B cell (primary cell): ENCODE measurements at regions not wholly inside any gene's neighbourhood (a gene's known extent, or its start where the extent isn't known, plus 50 kb on each side); places are given as distances from the start of the nearest gene placed in this dataset.

Experiments used
- ATAC-seq: fragments of 200-7000 bp; cut with Tn5 transposase; one replicate; pipeline ENCODE4 v1.10.0; 2021; ENCODE audit warnings: low read depth, mild to moderate bottlenecking, moderate number of reproducible peaks, moderate library complexity
- CTCF ChIA-PET: fragments of 350-600 bp; sonication (Branson Sonifier 250); formaldehyde crosslinking; loops from one replicate; lab custom pipeline; 2021; ENCODE audit warnings: antibody characterized with exemption, inconsistent platforms; lab: Charles Lee
- POLR2A ChIA-PET: fragments of 350-600 bp; sonication (Branson Sonifier 250); formaldehyde crosslinking; loops from one replicate; lab custom pipeline; 2021; ENCODE audit warnings: antibody characterized with exemption; lab: Charles Lee
- DNase-seq: peaks from one replicate; pipeline ENCODE4 v3.0.0; 2013
- H2AFZ ChIP-seq: 2 replicates; pipeline ENCODE4 v1.6.1; 2012; ENCODE audit warnings: mild to moderate bottlenecking, low read depth, low read length; ENCODE audit not compliant: insufficient read depth, poor library complexity, severe bottlenecking
- H3K27ac ChIP-seq, 2 donors: 1 replicate in 1 of 2; 2 replicates in 1 of 2; pipeline ENCODE4 v1.5.1; 2012 to 2013; ENCODE audit warnings: low read length in 2 of 2, mild to moderate bottlenecking in 2 of 2, moderate library complexity in 1 of 2
- H3K27me3 ChIP-seq, 4 experiments: fragments of 200-600 bp in 1 of 4; sonication (generic) in 1 of 4; replicated peaks in 1 of 4; 1 replicate in 2 of 4; 2 replicates in 2 of 4; pipeline versions ENCODE4 v1.6.1 to v1.7.0; 2013 to 2016; ENCODE audit warnings: low read length in 3 of 4, mild to moderate bottlenecking in 2 of 4, mixed read lengths in 1 of 4, moderate library complexity in 1 of 4; ENCODE audit not compliant: insufficient read depth in 4 of 4, control insufficient read depth in 3 of 4; ENCODE audit errors: control extremely low read depth in 1 of 4
- H3K36me3 ChIP-seq, 2 experiments: replicated peaks in 1 of 2; 1 replicate in 1 of 2; 2 replicates in 1 of 2; pipeline versions ENCODE4 v1.6.1 to v1.7.1; 2013; ENCODE audit warnings: low read length in 1 of 2; ENCODE audit not compliant: insufficient read depth in 2 of 2, control insufficient read depth in 1 of 2; ENCODE audit errors: control extremely low read depth in 1 of 2, extremely low read depth in 1 of 2
- H3K4me1 ChIP-seq, 2 donors: fragments of 200-600 bp in 1 of 2; sonication (generic) in 1 of 2; 1 replicate in 1 of 2; 2 replicates in 1 of 2; pipeline versions ENCODE4 v1.5.1 to v1.6.1; 2013 to 2017; ENCODE audit warnings: low read length in 2 of 2; ENCODE audit not compliant: control insufficient read depth in 2 of 2, insufficient read depth in 2 of 2
- H3K4me2 ChIP-seq: replicated peaks from 2 replicates; pipeline ENCODE3; 2012; ENCODE audit warnings: mild to moderate bottlenecking, low read depth, low read length; ENCODE audit not compliant: poor library complexity, severe bottlenecking
- H3K4me3 ChIP-seq, 5 experiments: fragments of 200-600 bp in 1 of 5; sonication (generic) in 1 of 5; 1 replicate in 3 of 5; 2 replicates in 2 of 5; pipeline versions ENCODE4 v1.5.1 to v1.7.0; 2011 to 2016; ENCODE audit warnings: low read length in 4 of 5, mild to moderate bottlenecking in 4 of 5, low read depth in 2 of 5, control low read depth in 1 of 5, moderate library complexity in 1 of 5; ENCODE audit not compliant: insufficient read depth in 1 of 5; ENCODE audit errors: control extremely low read depth in 1 of 5, extremely low read depth in 1 of 5
- H3K79me2 ChIP-seq: fragments of 200-600 bp; sonication (generic); one replicate; pipeline ENCODE4 v1.6.0; 2016; ENCODE audit warnings: low read length; ENCODE audit not compliant: control insufficient read depth, insufficient read depth
- H3K9ac ChIP-seq: fragments of 200-600 bp; sonication (generic); 2 replicates; pipeline ENCODE4 v1.6.1; 2017; ENCODE audit warnings: mild to moderate bottlenecking, low read length, moderate library complexity
- H3K9me3 ChIP-seq, 3 donors: one replicate each; pipeline versions ENCODE4 v1.6.1 to v1.7.1; 2013; ENCODE audit warnings: low read length in 2 of 3; ENCODE audit not compliant: control insufficient read depth in 2 of 3, insufficient read depth in 1 of 3; ENCODE audit errors: control extremely low read depth in 1 of 3
- H4K20me1 ChIP-seq: 2 replicates; pipeline ENCODE4 v1.6.0; 2012; ENCODE audit warnings: mild to moderate bottlenecking, low read length; ENCODE audit not compliant: insufficient read depth, control insufficient read depth, poor library complexity, severe bottlenecking
- H3K27ac Mint-ChIP-seq: one replicate; pipeline ENCODE4 v1.8.0; 2021; ENCODE audit warnings: mixed read lengths
- H3K27me3 Mint-ChIP-seq: one replicate; pipeline ENCODE4 v1.8.0; 2021; ENCODE audit warnings: mixed read lengths
- H3K4me1 Mint-ChIP-seq: one replicate; pipeline ENCODE4 v1.8.0; 2021; ENCODE audit warnings: mixed read lengths
- H3K4me3 Mint-ChIP-seq: one replicate; pipeline ENCODE4 v1.8.0; 2021; ENCODE audit warnings: mixed read lengths
- H3K9me3 Mint-ChIP-seq: one replicate; pipeline ENCODE4 v1.8.0; 2022; ENCODE audit warnings: mixed read lengths; ENCODE audit not compliant: insufficient read depth
- CTCF ChIP-seq: fragments of 200-600 bp; IDR thresholded peaks from one replicate; pipeline ENCODE4 v1.8.0; 2022; ENCODE audit warnings: antibody characterized with exemption, mild to moderate bottlenecking
- EZH2 ChIP-seq: IDR thresholded peaks from 2 replicates; pipeline ENCODE4 v1.6.1; 2012; ENCODE audit warnings: borderline replicate concordance, low read depth, mild to moderate bottlenecking, moderate library complexity, low read length; ENCODE audit not compliant: insufficient read depth, poor library complexity, severe bottlenecking
- WGBS: methylation state at CpG from one replicate; pipeline ENCODE4 v1.1.5; 2013; ENCODE audit warnings: missing lambda C conversion rate; ENCODE audit not compliant: insufficient coverage; 5-methylcytosine and 5-hydroxymethylcytosine counted together
- intact Hi-C: fragments of 100-400 bp; cut with micrococcal nuclease; formaldehyde crosslinking; loops from one replicate; pipeline ENCODE4 v1.10.0; 2022

- Histone ChIP-seq H3K27me3 (no peaks in the 10 kb centered on the region), H3K4me2 (no peak overlapping the region), H2AFZ (no peak overlapping the region), H3K4me1 (no peaks in the 10 kb centered on the region), H3K79me2 (no peaks in the 10 kb centered on the region), H3K9ac (no peak overlapping the region), H3K36me3 (no peaks in the 10 kb centered on the region), H3K4me3 (no peak overlapping the region), H3K27ac (no peak overlapping the region), H3K9me3 (peaks cover 0 to 24% (median 11%) of the 10 kb centered on the region in 3 donors), H4K20me1 (no peaks in the 10 kb centered on the region)
- DNase-seq (no peak), ATAC-seq (no peak)
- intact Hi-C loops: no loop called here
- H3K4me1 Mint-ChIP-seq: no peaks in the 10 kb centered on the region
- H3K27me3 Mint-ChIP-seq: peaks cover 14% of the 10 kb centered on the region
- H3K4me3 Mint-ChIP-seq: no peak overlapping the region
- ChIA-PET CTCF (no interaction called here), POLR2A (no interaction called here)
- H3K9me3 Mint-ChIP-seq: peaks cover 15% of the 10 kb centered on the region
- WGBS: 60% methylated on average over 2 of the region's 2 CpGs
- H3K27ac Mint-ChIP-seq: no peak overlapping the region
- no peak for TF ChIP-seq EZH2
These were observed 82.7 kb upstream of the SELENOK start for GRCh38 chr3:53974324-53974723.

- Mint-ChIP-seq H3K9me3 (peaks cover 15% of the 10 kb centered on the region), H3K4me1 (no peaks in the 10 kb centered on the region), H3K4me3 (no peak overlapping the region), H3K27me3 (peaks cover 14% of the 10 kb centered on the region), H3K27ac (no peak overlapping the region)
- CTCF ChIA-PET: no interaction called here
- no peaks in the 10 kb centered on the region for H3K4me1 ChIP-seq
- DNase-seq: no peak
- no peaks in the 10 kb centered on the region for H4K20me1 ChIP-seq
- H3K27ac ChIP-seq: no peak overlapping the region
- H3K9me3 ChIP-seq: peaks cover 0 to 24% (median 11%) of the 10 kb centered on the region in 3 donors
- no peaks in the 10 kb centered on the region for H3K36me3 ChIP-seq
- H2AFZ ChIP-seq: no peak overlapping the region
- H3K27me3 ChIP-seq: no peaks in the 10 kb centered on the region
- H3K4me3 ChIP-seq: no peak overlapping the region
- no peaks in the 10 kb centered on the region for H3K79me2 ChIP-seq
- no peak for ATAC-seq
- no peak overlapping the region for H3K4me2 ChIP-seq
- TF ChIP-seq EZH2 (no peak), CTCF (no peak)
- H3K9ac ChIP-seq: no peak overlapping the region
- POLR2A ChIA-PET: no interaction called here
- intact Hi-C loops: no loop called here
- 72% methylated on average over 3 of the region's 4 CpGs for WGBS
These were observed 82.2 kb upstream of the SELENOK start for GRCh38 chr3:53973905-53974304.
